GM23338 (cell line): ENCODE measurements at regions not wholly inside any gene's neighbourhood (a gene's known extent, or its start where the extent isn't known, plus 50 kb on each side); places are given as distances from the start of the nearest gene placed in this dataset.

Experiments used
- ATAC-seq: fragments of 200-7000 bp; cut with Tn5 transposase; 3 replicates; pipeline ENCODE4 v1.9.1; 2020
- DNase-seq: peaks from one replicate; pipeline ENCODE4 v3.0.0-alpha.2; 2015; ENCODE audit warnings: low spot score
- H2AFZ ChIP-seq: fragments of 200-600 bp; sonication (generic); 2 replicates; pipeline ENCODE4 v1.8.0; 2016; ENCODE audit warnings: antibody characterized with exemption, mild to moderate bottlenecking, moderate library complexity
- H3F3A ChIP-seq: fragments of 200-600 bp; sonication (generic); replicated peaks from 2 replicates; pipeline ENCODE4 v1.8.0; 2017; ENCODE audit warnings: antibody characterized with exemption, mixed run types, low read depth
- H3K27ac ChIP-seq: fragments of 200-600 bp; sonication (generic); 2 replicates; pipeline ENCODE4 v1.6.1; 2016; ENCODE audit warnings: low read depth
- H3K27me3 ChIP-seq: fragments of 200-600 bp; sonication (generic); 2 replicates; pipeline ENCODE4 v1.8.0; 2016; ENCODE audit warnings: mild to moderate bottlenecking, mixed run types, moderate library complexity; ENCODE audit not compliant: insufficient read depth
- H3K36me3 ChIP-seq: fragments of 200-600 bp; sonication (generic); 2 replicates; pipeline ENCODE4 v1.8.0; 2016; ENCODE audit warnings: mild to moderate bottlenecking; ENCODE audit not compliant: insufficient read depth
- H3K4me1 ChIP-seq: fragments of 200-600 bp; sonication (generic); 2 replicates; pipeline ENCODE4 v1.8.0; 2016; ENCODE audit warnings: mild to moderate bottlenecking, moderate library complexity; ENCODE audit not compliant: insufficient read depth
- H3K4me2 ChIP-seq: fragments of 200-600 bp; sonication (generic); 2 replicates; pipeline ENCODE4 v1.7.1; 2017; ENCODE audit warnings: mixed run types
- H3K4me3 ChIP-seq: fragments of 200-600 bp; sonication (generic); 2 replicates; pipeline ENCODE4 v1.6.1; 2016; ENCODE audit warnings: mixed run types
- H3K79me2 ChIP-seq: fragments of 200-600 bp; sonication (generic); replicated peaks from 2 replicates; pipeline ENCODE4 v1.8.0; 2017; ENCODE audit warnings: mild to moderate bottlenecking; ENCODE audit not compliant: insufficient read depth
- H3K9me2 ChIP-seq: fragments of 200-600 bp; sonication (generic); 2 replicates; pipeline ENCODE4 v1.8.0; 2017; ENCODE audit not compliant: insufficient read depth
- H4K20me1 ChIP-seq: fragments of 200-600 bp; sonication (generic); replicated peaks from 2 replicates; pipeline ENCODE4 v1.8.0; 2017; ENCODE audit warnings: mild to moderate bottlenecking; ENCODE audit not compliant: insufficient read depth
- H3K27ac Mint-ChIP-seq: 2 replicates; pipeline ENCODE4 v1.8.0; 2020; ENCODE audit warnings: inconsistent platforms, mild to moderate bottlenecking, moderate library complexity, mixed read lengths
- H3K27me3 Mint-ChIP-seq: 3 replicates; pipeline ENCODE4 v1.8.0; 2022; ENCODE audit warnings: low read depth, mild to moderate bottlenecking, moderate library complexity, mixed read lengths, inconsistent platforms; ENCODE audit not compliant: insufficient read depth, poor library complexity
- H3K36me3 Mint-ChIP-seq: 3 replicates; pipeline ENCODE4 v1.8.0; 2021; ENCODE audit warnings: low read depth, mild to moderate bottlenecking, inconsistent platforms, moderate library complexity, mixed read lengths
- H3K4me1 Mint-ChIP-seq: 3 replicates; pipeline ENCODE4 v1.8.0; 2020; ENCODE audit warnings: mild to moderate bottlenecking, inconsistent platforms, mixed read lengths
- H3K4me3 Mint-ChIP-seq: 3 replicates; pipeline ENCODE4 v1.8.0; 2021; ENCODE audit warnings: moderate library complexity, mild to moderate bottlenecking, inconsistent platforms, mixed read lengths
- H3K9me3 Mint-ChIP-seq: 3 replicates; pipeline ENCODE4 v1.8.0; 2020; ENCODE audit warnings: moderate library complexity, mild to moderate bottlenecking, inconsistent platforms, mixed read lengths
- CREB1 ChIP-seq: fragments of 250-450 bp; sonication (Bioruptor Pico); IDR thresholded peaks from 2 replicates; pipeline ENCODE4 v1.5.0; 2020; ENCODE audit warnings: low read depth, mild to moderate bottlenecking, moderate library complexity
- CTCF ChIP-seq, 2 experiments: fragments of 200-600 bp in 1 of 2; sonication (generic) in 1 of 2; conservative IDR thresholded peaks; 2 replicates each; pipeline versions ENCODE4 v1.5.1 to v1.6.1; 2016 to 2017; ENCODE audit warnings: antibody characterized with exemption in 2 of 2, low read depth in 2 of 2, mild to moderate bottlenecking in 2 of 2, moderate library complexity in 1 of 2
- NANOG ChIP-seq: IDR thresholded peaks from 2 replicates; pipeline ENCODE4 v1.6.1; 2016; ENCODE audit warnings: antibody characterized with exemption, borderline replicate concordance
- ZNF114 ChIP-seq: fragments of 250-450 bp; sonication (Bioruptor Pico); IDR thresholded peaks from 2 replicates; pipeline ENCODE4 v1.5.0; 2020; ENCODE audit warnings: mild to moderate bottlenecking, moderate library complexity
- TF ChIP-seq, protein P1 (sequence below): IDR thresholded peaks from one replicate; pipeline ENCODE4 v1.6.1; 2018; ENCODE audit warnings: antibody characterized with exemption; ENCODE audit not compliant: unreplicated experiment
- TF ChIP-seq, protein P2 (sequence below): fragments of 250-450 bp; sonication (Bioruptor Pico); IDR thresholded peaks from 2 replicates; pipeline ENCODE4 v1.5.0; 2020; ENCODE audit warnings: mild to moderate bottlenecking, moderate library complexity

- Histone ChIP-seq H3K79me2 (no peaks in the 10 kb centered on the region), H3K27me3 (no peaks in the 10 kb centered on the region), H3K4me3 (no peak overlapping the region), H3F3A (no peaks in the 10 kb centered on the region), H3K9me2 (no peaks in the 10 kb centered on the region), H3K27ac (no peak overlapping the region), H3K4me1 (no peaks in the 10 kb centered on the region), H2AFZ (no peak overlapping the region), H3K4me2 (no peak overlapping the region), H4K20me1 (no peaks in the 10 kb centered on the region), H3K36me3 (no peaks in the 10 kb centered on the region)
- peak; percentile 96 for DNase-seq
- H3K9me3 Mint-ChIP-seq: no peaks in the 10 kb centered on the region
- no peak for TF ChIP-seq NANOG
- peak; percentile 46; the same call in 1 of the 2 replicates for TF ChIP-seq CREB1
- peak; percentile 98 to 99 for TF ChIP-seq CTCF (conservative IDR thresholded peaks at IDR 0.05; ENCODE audit: low read depth in 2 of 2)
- TF ChIP-seq, protein P1, sequence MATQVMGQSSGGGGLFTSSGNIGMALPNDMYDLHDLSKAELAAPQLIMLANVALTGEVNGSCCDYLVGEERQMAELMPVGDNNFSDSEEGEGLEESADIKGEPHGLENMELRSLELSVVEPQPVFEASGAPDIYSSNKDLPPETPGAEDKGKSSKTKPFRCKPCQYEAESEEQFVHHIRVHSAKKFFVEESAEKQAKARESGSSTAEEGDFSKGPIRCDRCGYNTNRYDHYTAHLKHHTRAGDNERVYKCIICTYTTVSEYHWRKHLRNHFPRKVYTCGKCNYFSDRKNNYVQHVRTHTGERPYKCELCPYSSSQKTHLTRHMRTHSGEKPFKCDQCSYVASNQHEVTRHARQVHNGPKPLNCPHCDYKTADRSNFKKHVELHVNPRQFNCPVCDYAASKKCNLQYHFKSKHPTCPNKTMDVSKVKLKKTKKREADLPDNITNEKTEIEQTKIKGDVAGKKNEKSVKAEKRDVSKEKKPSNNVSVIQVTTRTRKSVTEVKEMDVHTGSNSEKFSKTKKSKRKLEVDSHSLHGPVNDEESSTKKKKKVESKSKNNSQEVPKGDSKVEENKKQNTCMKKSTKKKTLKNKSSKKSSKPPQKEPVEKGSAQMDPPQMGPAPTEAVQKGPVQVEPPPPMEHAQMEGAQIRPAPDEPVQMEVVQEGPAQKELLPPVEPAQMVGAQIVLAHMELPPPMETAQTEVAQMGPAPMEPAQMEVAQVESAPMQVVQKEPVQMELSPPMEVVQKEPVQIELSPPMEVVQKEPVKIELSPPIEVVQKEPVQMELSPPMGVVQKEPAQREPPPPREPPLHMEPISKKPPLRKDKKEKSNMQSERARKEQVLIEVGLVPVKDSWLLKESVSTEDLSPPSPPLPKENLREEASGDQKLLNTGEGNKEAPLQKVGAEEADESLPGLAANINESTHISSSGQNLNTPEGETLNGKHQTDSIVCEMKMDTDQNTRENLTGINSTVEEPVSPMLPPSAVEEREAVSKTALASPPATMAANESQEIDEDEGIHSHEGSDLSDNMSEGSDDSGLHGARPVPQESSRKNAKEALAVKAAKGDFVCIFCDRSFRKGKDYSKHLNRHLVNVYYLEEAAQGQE: peak; percentile 99
- TF ChIP-seq, protein P2, sequence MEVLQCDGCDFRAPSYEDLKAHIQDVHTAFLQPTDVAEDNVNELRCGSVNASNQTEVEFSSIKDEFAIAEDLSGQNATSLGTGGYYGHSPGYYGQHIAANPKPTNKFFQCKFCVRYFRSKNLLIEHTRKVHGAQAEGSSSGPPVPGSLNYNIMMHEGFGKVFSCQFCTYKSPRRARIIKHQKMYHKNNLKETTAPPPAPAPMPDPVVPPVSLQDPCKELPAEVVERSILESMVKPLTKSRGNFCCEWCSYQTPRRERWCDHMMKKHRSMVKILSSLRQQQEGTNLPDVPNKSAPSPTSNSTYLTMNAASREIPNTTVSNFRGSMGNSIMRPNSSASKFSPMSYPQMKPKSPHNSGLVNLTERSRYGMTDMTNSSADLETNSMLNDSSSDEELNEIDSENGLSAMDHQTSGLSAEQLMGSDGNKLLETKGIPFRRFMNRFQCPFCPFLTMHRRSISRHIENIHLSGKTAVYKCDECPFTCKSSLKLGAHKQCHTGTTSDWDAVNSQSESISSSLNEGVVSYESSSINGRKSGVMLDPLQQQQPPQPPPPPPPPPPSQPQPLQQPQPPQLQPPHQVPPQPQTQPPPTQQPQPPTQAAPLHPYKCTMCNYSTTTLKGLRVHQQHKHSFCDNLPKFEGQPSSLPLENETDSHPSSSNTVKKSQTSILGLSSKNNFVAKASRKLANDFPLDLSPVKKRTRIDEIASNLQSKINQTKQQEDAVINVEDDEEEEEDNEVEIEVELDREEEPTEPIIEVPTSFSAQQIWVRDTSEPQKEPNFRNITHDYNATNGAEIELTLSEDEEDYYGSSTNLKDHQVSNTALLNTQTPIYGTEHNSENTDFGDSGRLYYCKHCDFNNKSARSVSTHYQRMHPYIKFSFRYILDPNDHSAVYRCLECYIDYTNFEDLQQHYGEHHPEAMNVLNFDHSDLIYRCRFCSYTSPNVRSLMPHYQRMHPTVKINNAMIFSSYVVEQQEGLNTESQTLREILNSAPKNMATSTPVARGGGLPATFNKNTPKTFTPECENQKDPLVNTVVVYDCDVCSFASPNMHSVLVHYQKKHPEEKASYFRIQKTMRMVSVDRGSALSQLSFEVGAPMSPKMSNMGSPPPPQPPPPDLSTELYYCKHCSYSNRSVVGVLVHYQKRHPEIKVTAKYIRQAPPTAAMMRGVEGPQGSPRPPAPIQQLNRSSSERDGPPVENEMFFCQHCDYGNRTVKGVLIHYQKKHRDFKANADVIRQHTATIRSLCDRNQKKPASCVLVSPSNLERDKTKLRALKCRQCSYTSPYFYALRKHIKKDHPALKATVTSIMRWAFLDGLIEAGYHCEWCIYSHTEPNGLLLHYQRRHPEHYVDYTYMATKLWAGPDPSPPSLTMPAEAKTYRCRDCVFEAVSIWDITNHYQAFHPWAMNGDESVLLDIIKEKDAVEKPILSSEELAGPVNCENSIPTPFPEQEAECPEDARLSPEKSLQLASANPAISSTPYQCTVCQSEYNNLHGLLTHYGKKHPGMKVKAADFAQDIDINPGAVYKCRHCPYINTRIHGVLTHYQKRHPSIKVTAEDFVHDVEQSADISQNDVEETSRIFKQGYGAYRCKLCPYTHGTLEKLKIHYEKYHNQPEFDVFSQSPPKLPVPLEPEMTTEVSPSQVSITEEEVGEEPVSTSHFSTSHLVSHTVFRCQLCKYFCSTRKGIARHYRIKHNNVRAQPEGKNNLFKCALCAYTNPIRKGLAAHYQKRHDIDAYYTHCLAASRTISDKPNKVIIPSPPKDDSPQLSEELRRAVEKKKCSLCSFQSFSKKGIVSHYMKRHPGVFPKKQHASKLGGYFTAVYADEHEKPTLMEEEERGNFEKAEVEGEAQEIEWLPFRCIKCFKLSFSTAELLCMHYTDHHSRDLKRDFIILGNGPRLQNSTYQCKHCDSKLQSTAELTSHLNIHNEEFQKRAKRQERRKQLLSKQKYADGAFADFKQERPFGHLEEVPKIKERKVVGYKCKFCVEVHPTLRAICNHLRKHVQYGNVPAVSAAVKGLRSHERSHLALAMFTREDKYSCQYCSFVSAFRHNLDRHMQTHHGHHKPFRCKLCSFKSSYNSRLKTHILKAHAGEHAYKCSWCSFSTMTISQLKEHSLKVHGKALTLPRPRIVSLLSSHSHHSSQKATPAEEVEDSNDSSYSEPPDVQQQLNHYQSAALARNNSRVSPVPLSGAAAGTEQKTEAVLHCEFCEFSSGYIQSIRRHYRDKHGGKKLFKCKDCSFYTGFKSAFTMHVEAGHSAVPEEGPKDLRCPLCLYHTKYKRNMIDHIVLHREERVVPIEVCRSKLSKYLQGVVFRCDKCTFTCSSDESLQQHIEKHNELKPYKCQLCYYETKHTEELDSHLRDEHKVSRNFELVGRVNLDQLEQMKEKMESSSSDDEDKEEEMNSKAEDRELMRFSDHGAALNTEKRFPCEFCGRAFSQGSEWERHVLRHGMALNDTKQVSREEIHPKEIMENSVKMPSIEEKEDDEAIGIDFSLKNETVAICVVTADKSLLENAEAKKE (CRISPR knock-in tag): peak; percentile 53; the same call in 1 of the 2 replicates
- no peak for TF ChIP-seq ZNF114 (CRISPR knock-in tag)
- no peak overlapping the region for H3K27ac Mint-ChIP-seq
- H3K4me1 Mint-ChIP-seq: peaks cover 7% of the 10 kb centered on the region; the same call in 2 of the 3 replicates
- no peaks in the 10 kb centered on the region for H3K36me3 Mint-ChIP-seq
- ATAC-seq: peak; percentile 96
- H3K27me3 Mint-ChIP-seq: no peaks in the 10 kb centered on the region
- no peak overlapping the region for H3K4me3 Mint-ChIP-seq
Measured at GRCh38 chr3:67113802-67114407, 115.8 kb downstream of the KBTBD8 start.
